H9 (cell line): ENCODE measurements at regions not wholly inside any gene's neighbourhood (a gene's known extent, or its start where the extent isn't known, plus 50 kb on each side); places are given as distances from the start of the nearest gene placed in this dataset.

Source experiments
- DNase-seq: peaks from one replicate; pipeline ENCODE4 v3.0.0-alpha.2; 2017
- H2AFZ ChIP-seq: one replicate; pipeline ENCODE4 v1.6.1; 2013; ENCODE audit warnings: mild to moderate bottlenecking, low read length, control low read depth, moderate library complexity
- H2AK5ac ChIP-seq: 2 replicates; pipeline ENCODE4 v1.6.1; 2013; ENCODE audit warnings: low read length, control low read depth, mixed read lengths; ENCODE audit not compliant: insufficient read length
- H2BK120ac ChIP-seq: one replicate; pipeline ENCODE4 v1.6.1; 2013; ENCODE audit warnings: low read depth, mild to moderate bottlenecking, low read length, control low read depth, inconsistent platforms; ENCODE audit not compliant: poor library complexity, severe bottlenecking
- H2BK12ac ChIP-seq: 2 replicates; pipeline ENCODE4 v1.6.1; 2013; ENCODE audit warnings: low read length, control low read depth, mixed read lengths, low read depth; ENCODE audit not compliant: insufficient read length
- H2BK15ac ChIP-seq: 2 replicates; pipeline ENCODE4 v1.6.1; 2013; ENCODE audit warnings: low read depth, low read length, control low read depth
- H2BK20ac ChIP-seq: one replicate; pipeline ENCODE4 v1.6.1; 2013; ENCODE audit warnings: low read depth, mild to moderate bottlenecking, low read length, control low read depth, inconsistent platforms; ENCODE audit not compliant: poor library complexity, severe bottlenecking
- H2BK5ac ChIP-seq: 2 replicates; pipeline ENCODE4 v1.6.1; 2013; ENCODE audit warnings: low read length, control low read depth, mixed read lengths; ENCODE audit not compliant: insufficient read length
- H3K14ac ChIP-seq: 2 replicates; pipeline ENCODE4 v1.6.1; 2013; ENCODE audit warnings: low read length, control low read depth; ENCODE audit not compliant: insufficient read depth
- H3K18ac ChIP-seq: 2 replicates; pipeline ENCODE4 v1.6.1; 2013; ENCODE audit warnings: low read depth, mild to moderate bottlenecking, mixed read lengths, low read length, control low read depth; ENCODE audit not compliant: insufficient read length
- H3K23ac ChIP-seq: 2 replicates; pipeline ENCODE4 v1.6.1; 2013; ENCODE audit warnings: low read length, control low read depth, mixed read lengths, low read depth; ENCODE audit not compliant: insufficient read length
- H3K23me2 ChIP-seq: 2 replicates; pipeline ENCODE4 v1.6.1; 2013; ENCODE audit warnings: low read depth, mild to moderate bottlenecking, mixed read lengths, low read length, control low read depth; ENCODE audit not compliant: insufficient read length, poor library complexity, severe bottlenecking
- H3K27ac ChIP-seq: 2 replicates; pipeline ENCODE4 v1.5.1; 2013; ENCODE audit warnings: low read length, control low read depth, mixed read lengths, low read depth; ENCODE audit not compliant: insufficient read length
- H3K27me3 ChIP-seq: 2 replicates; pipeline ENCODE4 v1.6.1; 2013; ENCODE audit warnings: low read length, control low read depth, inconsistent platforms; ENCODE audit not compliant: insufficient read depth
- H3K4ac ChIP-seq: 2 replicates; pipeline ENCODE4 v1.6.1; 2013; ENCODE audit warnings: low read depth, mild to moderate bottlenecking, control low read depth, inconsistent platforms, low read length, moderate library complexity
- H3K4me1 ChIP-seq: 2 replicates; pipeline ENCODE4 v1.6.1; 2013; ENCODE audit warnings: low read length, control low read depth, inconsistent platforms; ENCODE audit not compliant: insufficient read depth
- H3K4me2 ChIP-seq: 2 replicates; pipeline ENCODE4 v1.6.1; 2013; ENCODE audit warnings: low read length, control low read depth, mixed read lengths; ENCODE audit not compliant: insufficient read length, insufficient read depth
- H3K56ac ChIP-seq: 2 replicates; pipeline ENCODE4 v1.6.1; 2013; ENCODE audit warnings: low read depth, mild to moderate bottlenecking, mixed read lengths, low read length, control low read depth; ENCODE audit not compliant: insufficient read length
- H3K79me1 ChIP-seq: 2 replicates; pipeline ENCODE4 v1.6.1; 2013; ENCODE audit warnings: low read depth, mild to moderate bottlenecking, moderate library complexity, low read length, control low read depth, inconsistent platforms; ENCODE audit not compliant: insufficient read depth, poor library complexity, severe bottlenecking
- H3K79me2 ChIP-seq: 2 replicates; pipeline ENCODE4 v1.6.1; 2013; ENCODE audit warnings: low read length, control low read depth, inconsistent platforms; ENCODE audit not compliant: insufficient read depth
- H3K9ac ChIP-seq: 2 replicates; pipeline ENCODE4 v1.6.1; 2013; ENCODE audit warnings: low read length, control low read depth, mixed read lengths; ENCODE audit not compliant: insufficient read length; ENCODE audit errors: extremely low read depth
- H3K9me3 ChIP-seq: one replicate; pipeline ENCODE4 v1.6.1; 2013; ENCODE audit warnings: low read depth, low read length, inconsistent platforms; ENCODE audit not compliant: control insufficient read depth
- H3T11ph ChIP-seq: one replicate; pipeline ENCODE4 v1.6.1; 2013; ENCODE audit warnings: mild to moderate bottlenecking, low read length, control low read depth, inconsistent platforms
- H4K20me1 ChIP-seq: one replicate; pipeline ENCODE4 v1.6.1; 2013; ENCODE audit not compliant: control insufficient read depth, insufficient read length, insufficient read depth
- H4K5ac ChIP-seq: 2 replicates; pipeline ENCODE4 v1.6.1; 2013; ENCODE audit warnings: low read depth, mild to moderate bottlenecking, mixed read lengths, low read length, control low read depth; ENCODE audit not compliant: insufficient read length
- H4K8ac ChIP-seq: replicated peaks from 2 replicates; pipeline ENCODE4 v1.6.1; 2013; ENCODE audit warnings: low read length, control low read depth, mixed read lengths, low read depth; ENCODE audit not compliant: insufficient read length
- H4K91ac ChIP-seq: 2 replicates; pipeline ENCODE4 v1.6.1; 2013; ENCODE audit warnings: low read depth, mild to moderate bottlenecking, moderate library complexity, mixed read lengths, low read length, control low read depth; ENCODE audit not compliant: insufficient read length
- H3K27ac Mint-ChIP-seq, 3 experiments: 2 replicates in 2 of 3; 3 replicates in 1 of 3; pipeline ENCODE4 v1.8.0; 2020 to 2021; ENCODE audit warnings: mixed read lengths in 3 of 3, mild to moderate bottlenecking in 1 of 3, moderate library complexity in 1 of 3
- H3K27me3 Mint-ChIP-seq: 2 replicates; pipeline ENCODE4 v1.8.0; 2021; ENCODE audit warnings: low read depth, mild to moderate bottlenecking, moderate library complexity, mixed read lengths
- H3K36me3 Mint-ChIP-seq, 3 experiments: 2 replicates in 2 of 3; 3 replicates in 1 of 3; pipeline ENCODE4 v1.8.0; 2020 to 2021; ENCODE audit warnings: low read depth in 3 of 3, mixed read lengths in 3 of 3; ENCODE audit not compliant: insufficient read depth in 1 of 3
- H3K4me1 Mint-ChIP-seq, 2 experiments: 2 replicates each; pipeline ENCODE4 v1.8.0; 2020; ENCODE audit warnings: mixed read lengths in 2 of 2
- H3K4me3 Mint-ChIP-seq, 2 experiments: 2 replicates in 1 of 2; 3 replicates in 1 of 2; pipeline ENCODE4 v1.8.0; 2020 to 2021; ENCODE audit warnings: mild to moderate bottlenecking in 2 of 2, mixed read lengths in 2 of 2, moderate library complexity in 1 of 2
- H3K9me3 Mint-ChIP-seq, 2 experiments: 2 replicates in 1 of 2; 3 replicates in 1 of 2; pipeline ENCODE4 v1.8.0; 2020; ENCODE audit warnings: mild to moderate bottlenecking in 2 of 2, mixed read lengths in 2 of 2, moderate library complexity in 1 of 2
- CTCF ChIP-seq: fragments of 200-600 bp; sonication (generic); conservative IDR thresholded peaks from 3 replicates; pipeline ENCODE4 v1.8.0; 2021; ENCODE audit warnings: antibody characterized with exemption, mild to moderate bottlenecking
- WGBS: extraction: QIAGEN DNeasy Blood & Tissue Kit; methylation state at CpG from one replicate; pipeline ENCODE4 v1.1.7; 2013; ENCODE audit warnings: missing lambda C conversion rate, low lambda C conversion rate, mixed read lengths; ENCODE audit not compliant: insufficient read length; ENCODE audit errors: extremely low coverage; 5-methylcytosine and 5-hydroxymethylcytosine counted together

GRCh38 chr12:102593134-102593533 lies 112.8 kb upstream of the IGF1 start:
- H3K27ac Mint-ChIP-seq, result peak overlapping the region in 1 of 3 experiments; percentile 49; a peak in 1 of 7 replicates

More at GRCh38 chr12:102593134-102593533, 112.8 kb upstream of the IGF1 start:
- Histone ChIP-seq H3K79me2 (no peaks in the 10 kb centered on the region), H2BK12ac (no peak overlapping the region), H3K4me1 (no peaks in the 10 kb centered on the region), H3K27ac (no peak overlapping the region), H2BK15ac (no peak overlapping the region), H2BK5ac (no peak overlapping the region), H3K23ac (no peak overlapping the region), H3K4ac (no peak overlapping the region), H3K18ac (no peak overlapping the region), H4K8ac (no peak overlapping the region), H4K91ac (no peak overlapping the region), H3K14ac (no peak overlapping the region), H4K20me1 (no peaks in the 10 kb centered on the region), H3K9me3 (no peaks in the 10 kb centered on the region), H4K5ac (no peak overlapping the region), H2AFZ (no peak overlapping the region), H3K4me2 (no peak overlapping the region), H3K9ac (no peak overlapping the region), H3K56ac (no peak overlapping the region), H2BK20ac (no peak overlapping the region), H2AK5ac (no peak overlapping the region), H3T11ph (no peak overlapping the region), H3K79me1 (no peaks in the 10 kb centered on the region), H2BK120ac (no peak overlapping the region), H3K27me3 (no peaks in the 10 kb centered on the region), H3K23me2 (no peaks in the 10 kb centered on the region)
- H3K9me3 Mint-ChIP-seq, result no peaks in the 10 kb centered on the region
- H3K36me3 Mint-ChIP-seq, result no peaks in the 10 kb centered on the region
- no CpG with 5 or more reads among the region's 4 CpGs for WGBS
- no peak for TF ChIP-seq CTCF
- DNase-seq, result no peak
- H3K4me1 Mint-ChIP-seq, result peaks cover 8 to 13% of the 10 kb centered on the region in 2 experiments
- no peaks in the 10 kb centered on the region; the same call in 1 of the 2 replicates for H3K27me3 Mint-ChIP-seq
- no peak overlapping the region for H3K4me3 Mint-ChIP-seq
